Neuron (in vitro differentiated cells): ENCODE measurements at regions not wholly inside any gene's neighbourhood (a gene's known extent, or its start where the extent isn't known, plus 50 kb on each side); places are given as distances from the start of the nearest gene placed in this dataset.

Experiments
- H2AFZ ChIP-seq: one replicate; pipeline ENCODE4 v1.6.1; 2013; ENCODE audit warnings: low read depth, mild to moderate bottlenecking, inconsistent platforms, low read length, moderate library complexity
- H3K27me3 ChIP-seq: one replicate; pipeline ENCODE4 v1.6.1; 2013; ENCODE audit warnings: low read length; ENCODE audit not compliant: insufficient read depth
- H3K36me3 ChIP-seq: one replicate; pipeline ENCODE4 v1.6.1; 2013; ENCODE audit warnings: low read length; ENCODE audit not compliant: insufficient read depth
- H3K4me1 ChIP-seq: one replicate; pipeline ENCODE4 v1.6.1; 2013; ENCODE audit warnings: low read length; ENCODE audit not compliant: insufficient read depth
- H3K4me3 ChIP-seq: 2 replicates; pipeline ENCODE4 v1.5.1; 2013; ENCODE audit warnings: mild to moderate bottlenecking, low read length, moderate library complexity
- H3K9me3 ChIP-seq: one replicate; pipeline ENCODE4 v1.6.1; 2013; ENCODE audit warnings: low read length

DNA sequence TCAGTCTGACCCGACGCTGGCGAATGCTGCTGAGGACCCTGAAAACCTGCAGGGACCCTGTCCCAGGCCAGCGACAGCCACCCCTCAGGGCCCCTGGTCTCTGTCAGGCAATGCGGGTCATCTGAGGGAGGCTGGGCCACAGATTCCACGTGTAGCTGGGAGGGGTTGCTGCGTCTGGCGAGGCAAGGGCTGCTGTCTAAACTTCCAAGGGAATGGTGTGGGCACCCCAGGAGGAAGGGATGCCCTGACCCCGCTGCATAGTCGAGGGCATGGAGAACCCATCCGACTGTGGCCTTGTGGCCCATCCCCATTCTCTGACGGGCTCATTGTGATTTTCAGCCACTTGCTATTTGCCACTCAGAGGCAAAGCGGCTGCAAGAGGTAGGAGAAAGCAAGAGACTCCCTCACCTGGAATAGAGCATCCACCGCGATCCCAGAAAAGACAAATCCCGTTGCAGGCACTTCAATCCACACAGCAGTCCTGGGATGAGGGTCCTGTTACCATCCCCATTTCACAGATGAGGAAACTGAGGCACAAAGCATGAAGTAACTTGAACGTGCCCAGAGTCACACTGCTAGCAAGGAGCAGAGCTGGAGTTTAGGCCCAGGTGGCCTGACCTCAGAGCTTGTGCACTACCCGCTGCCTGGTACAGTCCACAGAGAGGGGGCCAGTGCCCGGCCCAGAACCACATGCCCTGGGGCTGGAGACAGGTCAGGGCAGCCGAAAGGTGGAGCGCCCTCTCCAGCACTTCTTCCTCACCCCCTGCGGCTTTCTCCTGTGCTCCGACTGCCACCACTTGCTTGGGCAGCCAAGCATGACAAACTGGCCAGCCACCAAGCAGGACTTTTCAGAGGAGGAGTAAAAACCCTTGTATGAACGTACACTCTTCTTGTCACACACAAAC, 163.8 kb upstream of the KLF14 start:
- no peak overlapping the region for H2AFZ ChIP-seq
- no peak overlapping the region for H3K4me3 ChIP-seq
- H3K9me3 ChIP-seq, result peaks cover 7% of the 10 kb centered on the region
- H3K4me1 ChIP-seq, result peaks cover 17% of the 10 kb centered on the region
- H3K27me3 ChIP-seq, result no peaks in the 10 kb centered on the region
- H3K36me3 ChIP-seq, result no peaks in the 10 kb centered on the region

DNA sequence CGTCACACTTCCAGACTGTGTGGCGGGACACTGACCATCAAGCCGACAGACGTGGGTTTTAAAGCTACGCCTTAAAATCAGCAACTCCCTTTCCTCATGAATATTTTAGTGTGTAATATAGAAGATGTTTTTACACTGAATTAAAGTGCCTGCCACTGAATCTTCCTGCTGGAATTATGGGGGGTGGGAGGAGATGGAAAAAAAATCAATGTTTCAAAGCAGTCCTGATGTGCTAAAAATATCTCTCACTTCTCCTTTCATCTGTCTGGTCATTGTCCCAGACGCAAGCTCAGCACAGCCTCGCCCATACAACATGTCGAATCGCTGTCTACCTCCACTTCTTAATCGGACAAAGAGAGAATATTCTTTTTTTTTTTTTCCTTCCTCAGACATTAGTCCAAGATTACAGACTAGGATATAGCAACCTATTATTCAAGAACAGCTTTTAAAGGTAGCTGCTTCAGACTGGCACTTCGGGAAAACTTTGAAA, 165.1 kb upstream of the KLF14 start:
- Histone ChIP-seq H3K9me3 (peaks cover 7% of the 10 kb centered on the region), H3K27me3 (no peaks in the 10 kb centered on the region), H3K4me3 (no peak overlapping the region), H2AFZ (no peak overlapping the region), H3K36me3 (no peaks in the 10 kb centered on the region), H3K4me1 (peaks cover 17% of the 10 kb centered on the region)

DNA sequence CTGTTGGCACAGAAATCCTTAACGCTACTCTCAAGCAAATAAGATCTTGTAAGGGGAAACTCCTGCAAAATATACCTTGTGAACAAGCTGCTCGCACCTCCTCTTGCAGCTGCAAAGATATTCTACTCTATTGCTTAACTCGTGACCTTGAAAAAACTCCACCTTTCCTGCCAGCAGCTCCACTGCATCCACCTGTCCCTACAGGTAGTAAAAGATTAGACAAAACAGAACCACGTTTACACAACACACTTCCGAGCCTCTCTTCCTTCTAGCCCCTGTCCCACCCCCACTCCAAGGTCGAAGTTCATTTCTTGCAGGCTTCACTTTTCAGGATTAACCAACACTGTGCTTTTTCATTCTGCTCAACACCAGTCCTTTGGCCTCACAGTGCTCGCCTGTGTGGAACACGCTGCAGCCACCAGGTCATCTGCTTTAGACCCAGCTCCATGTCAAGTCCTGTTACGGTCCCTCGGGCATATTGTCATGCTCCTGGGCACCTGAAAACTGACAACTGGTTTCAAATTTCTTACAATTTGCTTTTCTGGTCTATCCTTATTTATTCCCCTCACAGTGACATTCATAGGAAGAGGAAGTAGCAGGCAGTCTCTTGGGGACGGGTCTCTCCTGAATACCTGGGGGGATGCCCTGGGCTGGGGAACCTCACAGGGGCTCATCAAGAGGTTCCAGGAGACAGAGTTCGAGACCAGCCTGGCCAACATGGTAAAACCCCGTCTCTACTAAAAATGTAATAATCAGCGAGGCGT, 165.8 kb upstream of the KLF14 start:
- Histone ChIP-seq H3K27me3 (no peaks in the 10 kb centered on the region), H3K4me3 (no peak overlapping the region), H2AFZ (no peak overlapping the region), H3K36me3 (no peaks in the 10 kb centered on the region), H3K4me1 (peaks cover 12% of the 10 kb centered on the region), H3K9me3 (peaks cover 7% of the 10 kb centered on the region)

DNA sequence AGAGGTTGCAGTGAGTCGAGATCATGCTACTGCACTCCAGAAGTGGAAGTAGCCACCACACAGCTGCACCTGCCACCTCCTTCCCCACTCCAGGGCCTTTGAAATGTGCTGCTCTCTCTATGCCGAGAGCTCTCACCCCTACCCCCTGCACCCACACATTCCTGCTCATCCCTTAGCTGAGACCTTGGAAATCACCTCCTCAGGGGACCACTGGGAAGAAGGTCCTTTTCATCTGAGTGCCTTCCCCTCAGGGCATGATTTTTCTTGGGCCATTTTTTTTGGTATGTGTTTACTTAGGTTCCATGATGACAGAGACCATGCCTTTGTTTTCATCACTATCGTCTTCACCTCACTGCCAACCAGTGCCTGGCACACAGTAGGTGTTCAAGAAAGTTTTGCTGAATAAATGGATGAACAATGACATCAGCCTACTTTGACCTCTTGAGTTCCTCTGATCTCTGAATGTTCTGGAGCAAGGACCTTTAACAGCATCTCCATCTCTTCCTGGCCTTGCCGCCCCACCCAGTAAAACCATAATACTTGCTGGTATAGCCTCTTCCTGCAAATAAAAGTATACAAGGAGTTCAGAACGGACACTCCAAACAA, 166.6 kb upstream of the KLF14 start:
- Histone ChIP-seq H3K4me1 (peaks cover 5% of the 10 kb centered on the region), H3K9me3 (peaks cover 7% of the 10 kb centered on the region), H3K27me3 (no peaks in the 10 kb centered on the region), H3K36me3 (no peaks in the 10 kb centered on the region), H3K4me3 (no peak overlapping the region), H2AFZ (no peak overlapping the region)

DNA sequence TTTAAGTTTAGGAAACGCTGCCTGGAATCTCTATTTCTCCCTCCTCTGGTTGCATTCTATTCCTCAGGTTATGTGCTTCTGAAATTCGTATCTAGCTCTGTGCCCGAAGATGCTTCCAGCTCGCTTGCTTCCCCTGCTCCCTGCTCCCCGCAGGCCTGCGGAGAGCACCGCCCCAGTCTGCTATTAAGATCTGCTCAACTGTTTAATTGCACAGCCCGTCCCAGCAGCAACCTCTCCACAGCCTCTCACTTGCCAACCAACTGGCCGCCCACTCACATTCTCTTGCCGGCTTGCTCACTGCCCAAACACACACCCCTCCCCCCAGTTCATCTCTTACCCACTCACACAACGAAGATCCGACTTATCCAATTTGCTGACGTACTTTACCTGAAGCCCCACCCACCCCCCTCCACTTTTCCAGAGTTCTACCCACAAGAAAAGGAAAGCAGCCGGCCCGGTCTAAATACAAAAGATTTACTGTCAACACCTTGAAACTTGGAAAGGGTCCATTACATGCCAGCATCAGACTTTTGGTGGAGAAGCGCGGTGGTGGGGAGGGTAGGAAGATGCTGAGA, 167.3 kb upstream of the KLF14 start:
- H2AFZ ChIP-seq, result no peak overlapping the region
- H3K27me3 ChIP-seq, result no peaks in the 10 kb centered on the region
- H3K9me3 ChIP-seq, result peaks cover 7% of the 10 kb centered on the region
- peaks cover 3% of the 10 kb centered on the region for H3K4me1 ChIP-seq
- no peak overlapping the region for H3K4me3 ChIP-seq
- H3K36me3 ChIP-seq, result no peaks in the 10 kb centered on the region

DNA sequence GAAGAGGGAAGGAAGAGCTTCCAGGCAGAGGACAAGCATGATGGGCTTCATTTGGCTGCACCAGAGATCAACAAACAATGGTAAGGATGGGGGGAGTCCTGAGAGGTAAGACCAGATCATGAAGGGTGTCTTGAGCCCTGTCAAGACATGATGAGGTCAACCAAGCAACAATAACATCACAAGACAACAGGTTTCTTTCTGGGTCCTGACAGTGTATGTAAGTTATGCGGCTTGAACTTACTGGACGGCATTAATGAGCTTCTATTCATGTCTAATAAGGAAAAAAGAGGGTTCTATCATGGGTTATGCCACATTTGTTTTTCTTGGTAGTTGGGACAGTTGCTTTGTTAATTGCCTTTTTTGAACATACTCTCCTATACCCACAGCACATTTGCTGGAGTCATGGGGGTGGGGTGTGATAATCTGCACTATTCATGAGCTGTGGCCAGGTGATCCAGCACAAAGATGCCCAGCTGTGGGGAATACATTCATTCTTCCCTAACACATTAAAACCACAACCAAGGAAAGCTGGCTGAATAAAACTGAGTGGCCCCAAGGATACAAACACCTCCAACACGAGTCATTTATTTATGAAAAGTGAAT, 168.8 kb upstream of the KLF14 start:
- H3K4me3 ChIP-seq, result no peak overlapping the region
- H3K4me1 ChIP-seq, result peaks cover 3% of the 10 kb centered on the region
- H3K27me3 ChIP-seq, result no peaks in the 10 kb centered on the region
- H2AFZ ChIP-seq, result no peak overlapping the region
- peaks cover 7% of the 10 kb centered on the region for H3K9me3 ChIP-seq
- no peaks in the 10 kb centered on the region for H3K36me3 ChIP-seq

DNA sequence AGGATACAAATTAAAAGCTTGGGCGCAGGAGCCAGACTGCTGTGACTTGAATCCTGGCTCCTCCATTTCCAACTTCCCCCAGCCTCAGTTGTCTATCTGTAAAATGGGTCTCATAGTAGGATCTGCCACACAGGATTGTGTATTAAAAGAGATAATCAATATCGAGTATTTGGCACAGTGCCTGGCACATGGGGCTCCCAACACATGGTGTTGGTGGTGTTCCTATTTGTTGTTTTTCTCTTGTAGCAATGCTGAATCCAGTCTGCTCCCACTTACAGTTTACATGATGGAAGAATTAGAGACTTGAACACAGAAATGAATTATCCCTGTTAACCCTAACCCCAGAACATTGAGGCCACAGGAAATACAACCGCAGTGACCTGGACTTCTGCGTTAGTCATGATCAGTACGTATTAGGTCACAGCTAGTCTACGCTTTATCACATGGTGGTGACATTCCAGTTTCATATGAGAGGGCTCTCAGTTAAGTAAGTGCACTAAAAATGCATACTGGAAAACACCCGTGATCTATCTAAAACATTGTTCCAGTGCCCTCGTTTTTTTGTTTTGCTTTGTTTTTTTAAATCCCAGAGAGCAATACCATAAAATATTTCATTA, 169.5 kb upstream of the KLF14 start:
- Histone ChIP-seq H2AFZ (no peak overlapping the region), H3K4me1 (peaks cover 3% of the 10 kb centered on the region), H3K9me3 (peaks cover 7% of the 10 kb centered on the region), H3K27me3 (no peaks in the 10 kb centered on the region), H3K36me3 (no peaks in the 10 kb centered on the region), H3K4me3 (no peak overlapping the region)

DNA sequence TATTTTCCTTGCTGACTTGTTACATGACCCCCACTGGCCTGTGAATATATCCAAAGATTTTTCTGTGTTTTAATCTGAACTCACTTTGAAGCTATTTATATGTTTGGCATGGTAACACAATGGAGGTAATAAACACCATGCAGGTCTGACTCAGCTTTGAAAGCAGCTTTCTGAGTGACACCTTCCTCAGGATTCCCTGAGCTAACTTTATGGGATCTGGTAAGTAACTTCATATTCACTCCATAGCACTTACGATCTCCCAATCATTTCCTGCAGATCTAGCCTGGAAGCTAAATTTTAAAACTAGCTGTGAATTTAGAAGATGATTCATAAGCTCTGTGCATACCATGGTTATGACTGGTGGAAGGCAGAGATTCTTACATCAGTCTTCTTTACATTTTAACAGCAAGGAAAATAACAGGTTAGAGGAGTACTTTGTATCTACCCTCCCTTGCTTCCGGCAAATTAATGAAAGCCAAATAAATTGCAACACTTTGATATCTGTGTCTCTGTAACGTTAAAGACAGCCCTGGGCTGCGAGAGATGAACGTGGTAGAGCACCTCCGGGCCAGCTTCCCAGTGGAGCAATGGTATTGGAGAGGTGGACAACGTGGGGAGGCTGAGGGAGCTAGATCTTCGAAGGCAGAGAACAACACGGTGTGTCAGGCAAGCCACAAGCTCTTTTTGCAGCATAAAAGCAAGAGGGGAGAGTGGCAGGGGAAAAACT, 170.2 kb upstream of the KLF14 start:
- Histone ChIP-seq H3K4me3 (no peak overlapping the region), H3K4me1 (peaks cover 3% of the 10 kb centered on the region), H3K27me3 (no peaks in the 10 kb centered on the region), H3K36me3 (no peaks in the 10 kb centered on the region), H2AFZ (no peak overlapping the region), H3K9me3 (peaks cover 4% of the 10 kb centered on the region)

DNA sequence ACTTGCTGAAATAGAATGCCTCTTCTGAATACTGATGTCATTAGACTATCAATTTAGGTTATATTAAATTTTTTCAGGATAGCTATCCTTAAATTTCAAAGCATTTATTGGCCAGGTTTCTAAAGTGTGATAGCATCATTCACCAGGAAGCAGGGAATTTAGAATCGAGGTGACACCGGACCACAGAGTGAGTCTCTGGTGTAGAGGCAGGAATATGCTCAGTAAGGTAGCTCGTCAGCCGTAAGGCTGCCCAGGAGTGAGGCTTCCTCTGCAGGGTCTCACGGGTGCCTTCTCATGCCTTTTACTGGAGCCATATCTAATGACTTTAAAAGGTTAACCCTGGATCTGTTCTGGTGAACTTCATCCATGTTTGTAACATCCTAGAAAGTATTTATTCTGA, 170.8 kb upstream of the KLF14 start:
- Histone ChIP-seq H3K4me1 (peaks cover 3% of the 10 kb centered on the region), H3K9me3 (peaks cover 1% of the 10 kb centered on the region), H3K27me3 (no peaks in the 10 kb centered on the region), H3K4me3 (no peak overlapping the region), H2AFZ (no peak overlapping the region), H3K36me3 (no peaks in the 10 kb centered on the region)

DNA sequence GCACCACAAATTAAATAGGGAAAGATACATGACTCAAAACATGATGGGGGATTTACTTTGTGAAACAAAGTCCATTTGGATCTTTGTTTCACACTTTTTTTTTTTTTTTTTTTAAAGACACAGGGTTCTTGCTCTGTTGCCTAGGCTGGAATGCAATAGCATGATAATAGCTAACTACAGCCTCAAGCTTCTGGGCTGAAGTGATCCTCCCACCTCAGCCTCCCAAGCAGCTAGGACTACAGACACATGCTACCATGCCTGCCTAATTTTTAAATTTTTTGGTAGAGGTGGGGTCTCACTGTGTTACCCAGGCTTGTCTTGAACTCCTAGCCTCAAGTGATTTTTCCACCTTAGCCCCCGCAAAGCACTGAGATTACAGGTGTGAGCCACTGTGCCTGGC, 172.6 kb upstream of the KLF14 start:
- no peak overlapping the region for H2AFZ ChIP-seq
- no peaks in the 10 kb centered on the region for H3K27me3 ChIP-seq
- no peaks in the 10 kb centered on the region for H3K9me3 ChIP-seq
- H3K4me3 ChIP-seq, result no peak overlapping the region
- H3K36me3 ChIP-seq, result no peaks in the 10 kb centered on the region
- H3K4me1 ChIP-seq, result no peaks in the 10 kb centered on the region

DNA sequence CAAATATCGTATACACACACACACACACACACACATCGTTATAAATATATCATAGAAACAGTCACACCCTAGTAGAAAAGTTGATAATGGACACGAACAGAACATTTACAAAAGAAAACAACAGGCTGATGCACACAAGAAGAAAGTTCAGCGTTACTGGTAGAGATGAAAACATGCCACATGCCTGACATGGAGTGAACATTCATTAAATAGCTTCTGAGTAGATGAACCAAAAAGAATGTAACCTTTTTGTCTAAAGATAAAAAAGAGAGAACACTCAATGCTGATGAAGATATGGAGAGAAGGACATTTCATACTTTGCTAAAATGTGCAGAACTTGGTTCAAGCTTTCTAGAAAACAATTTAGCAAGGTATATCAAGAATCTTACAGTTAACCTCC, 173.4 kb upstream of the KLF14 start:
- no peaks in the 10 kb centered on the region for H3K36me3 ChIP-seq
- H3K4me3 ChIP-seq, result no peak overlapping the region
- no peaks in the 10 kb centered on the region for H3K9me3 ChIP-seq
- H3K4me1 ChIP-seq, result peaks cover 8% of the 10 kb centered on the region
- no peaks in the 10 kb centered on the region for H3K27me3 ChIP-seq
- H2AFZ ChIP-seq, result no peak overlapping the region
